Astrocyte (in vitro differentiated cells and primary cell): ENCODE measurements at regions not wholly inside any gene's neighbourhood (a gene's known extent, or its start where the extent isn't known, plus 50 kb on each side); places are given as distances from the start of the nearest gene placed in this dataset.

ENCODE experiments used
- EZH2 ChIP-seq: IDR thresholded peaks from 2 replicates; pipeline ENCODE4 v1.6.1; 2012; ENCODE audit warnings: mild to moderate bottlenecking, low read length, inconsistent platforms; ENCODE audit not compliant: insufficient read depth
- TF ChIP-seq, protein P1 (sequence below): IDR thresholded peaks from 2 replicates; pipeline ENCODE4 v1.5.1; 2011; ENCODE audit warnings: low read depth, mild to moderate bottlenecking, inconsistent platforms, low read length, moderate library complexity; ENCODE audit not compliant: insufficient read depth

DNA sequence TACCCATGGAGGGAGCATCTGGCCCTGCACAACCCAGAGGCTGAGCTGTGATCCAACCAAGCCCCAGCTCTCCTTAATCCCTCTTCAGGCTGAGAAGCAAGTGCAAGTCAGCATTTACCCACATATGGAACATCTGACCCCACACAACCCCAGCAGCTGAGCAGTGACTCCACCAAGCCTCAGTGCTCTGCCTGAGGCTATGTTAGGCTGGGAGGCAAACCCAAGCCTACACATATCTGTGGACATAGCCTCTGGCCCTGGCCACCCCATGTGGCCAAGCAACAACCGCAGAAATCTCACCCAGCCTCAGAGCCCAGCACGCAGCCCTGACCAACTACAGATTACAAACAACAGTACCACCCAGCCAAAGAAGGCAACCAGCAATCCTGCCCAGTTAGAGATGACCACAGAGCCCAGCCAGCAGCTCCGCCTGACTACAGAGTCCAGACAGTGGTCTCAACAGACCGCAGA is 142.8 kb downstream of the NUAK1 start:
- TF ChIP-seq, protein P1, sequence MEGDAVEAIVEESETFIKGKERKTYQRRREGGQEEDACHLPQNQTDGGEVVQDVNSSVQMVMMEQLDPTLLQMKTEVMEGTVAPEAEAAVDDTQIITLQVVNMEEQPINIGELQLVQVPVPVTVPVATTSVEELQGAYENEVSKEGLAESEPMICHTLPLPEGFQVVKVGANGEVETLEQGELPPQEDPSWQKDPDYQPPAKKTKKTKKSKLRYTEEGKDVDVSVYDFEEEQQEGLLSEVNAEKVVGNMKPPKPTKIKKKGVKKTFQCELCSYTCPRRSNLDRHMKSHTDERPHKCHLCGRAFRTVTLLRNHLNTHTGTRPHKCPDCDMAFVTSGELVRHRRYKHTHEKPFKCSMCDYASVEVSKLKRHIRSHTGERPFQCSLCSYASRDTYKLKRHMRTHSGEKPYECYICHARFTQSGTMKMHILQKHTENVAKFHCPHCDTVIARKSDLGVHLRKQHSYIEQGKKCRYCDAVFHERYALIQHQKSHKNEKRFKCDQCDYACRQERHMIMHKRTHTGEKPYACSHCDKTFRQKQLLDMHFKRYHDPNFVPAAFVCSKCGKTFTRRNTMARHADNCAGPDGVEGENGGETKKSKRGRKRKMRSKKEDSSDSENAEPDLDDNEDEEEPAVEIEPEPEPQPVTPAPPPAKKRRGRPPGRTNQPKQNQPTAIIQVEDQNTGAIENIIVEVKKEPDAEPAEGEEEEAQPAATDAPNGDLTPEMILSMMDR: no peak
- TF ChIP-seq EZH2: no peak
